GM12892 (cell line): ENCODE measurements at regions not wholly inside any gene's neighbourhood (a gene's known extent, or its start where the extent isn't known, plus 50 kb on each side); places are given as distances from the start of the nearest gene placed in this dataset.
"Not testable (repeated sequence)": the region's sequence is repeated elsewhere in the genome, so short reads cannot be mapped to it uniquely, and the experiment has no call there.

ENCODE experiments used
- DNase-seq: peaks from one replicate; pipeline ENCODE4 v3.0.0; 2011; ENCODE audit not compliant: insufficient read length
- FAIRE-seq: peaks from 2 replicates; lab custom pipeline; 2011; peaks lifted over from hg19 to GRCh38; lab: Jason Lieb, UNC
- POLR2A ChIP-seq: IDR thresholded peaks from 2 replicates; pipeline ENCODE4 v1.6.1; 2011; ENCODE audit warnings: low read depth, low read length, control low read depth
- POLR2AphosphoS5 ChIP-seq: IDR thresholded peaks from 2 replicates; pipeline ENCODE4 v1.6.1; 2011; ENCODE audit warnings: low read depth, low read length, control low read depth
- TAF1 ChIP-seq: IDR thresholded peaks from 2 replicates; pipeline ENCODE4 v1.6.1; 2011; ENCODE audit warnings: low read depth, mild to moderate bottlenecking, control low read depth, low read length, borderline replicate concordance

DNA sequence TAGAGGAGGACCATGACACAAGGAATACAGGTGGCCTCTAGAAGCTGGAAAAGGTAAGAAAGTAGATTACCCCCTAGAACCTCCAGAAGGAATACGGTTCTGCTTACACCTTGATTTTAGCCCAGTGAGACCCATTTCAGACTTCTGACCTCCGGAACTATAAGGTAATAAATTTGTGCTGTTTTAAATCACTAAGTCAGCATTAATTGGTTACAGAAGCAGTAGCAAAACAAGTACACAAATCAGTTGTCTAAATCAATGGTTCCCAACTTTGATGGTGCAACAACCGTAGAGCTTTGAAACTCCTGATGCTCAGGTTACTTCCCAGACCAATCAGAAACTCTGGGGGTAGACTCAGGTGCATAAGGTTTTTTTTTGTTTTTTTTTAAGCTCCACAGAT is 113.6 kb downstream of the RTL9 start:
- FAIRE-seq, result no peak
- no peak for DNase-seq
- no peak for TF ChIP-seq POLR2A
- TF ChIP-seq POLR2AphosphoS5, result no peak
- TF ChIP-seq TAF1, result no peak

DNA sequence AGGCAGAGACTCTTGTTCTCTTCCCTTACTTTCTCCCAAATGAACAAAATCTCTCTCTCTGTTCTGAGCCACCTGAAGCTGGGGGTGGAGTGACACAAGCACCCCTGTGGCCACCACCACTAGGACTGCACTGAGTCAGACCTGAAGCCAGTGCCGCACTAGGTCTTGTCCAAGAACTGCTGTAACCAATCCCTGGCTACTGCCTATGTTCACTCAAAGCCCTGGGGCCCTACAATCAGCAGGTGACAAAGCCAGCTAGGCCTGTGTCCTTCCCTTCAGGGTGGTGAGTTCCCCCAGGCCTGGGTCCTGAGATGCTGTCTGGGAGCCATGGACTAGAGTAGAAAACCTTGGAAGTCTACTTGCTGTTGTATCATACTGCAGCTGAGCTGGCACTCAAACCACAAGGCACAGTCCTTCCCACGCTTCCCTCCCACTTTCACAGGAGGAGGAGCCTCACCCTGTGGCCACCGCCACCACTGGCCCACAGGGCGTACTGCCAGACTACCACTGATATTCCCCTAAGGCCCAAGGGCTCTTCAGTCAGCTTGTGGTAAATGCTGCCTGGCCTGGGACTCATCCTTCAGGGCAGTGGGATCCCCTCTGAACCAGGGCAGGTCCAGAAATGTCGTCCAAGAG is 119.1 kb downstream of the RTL9 start:
- no peak for FAIRE-seq
- TF ChIP-seq TAF1 (no peak), POLR2A (no peak), POLR2AphosphoS5 (no peak)
- DNase-seq, result no peak

DNA sequence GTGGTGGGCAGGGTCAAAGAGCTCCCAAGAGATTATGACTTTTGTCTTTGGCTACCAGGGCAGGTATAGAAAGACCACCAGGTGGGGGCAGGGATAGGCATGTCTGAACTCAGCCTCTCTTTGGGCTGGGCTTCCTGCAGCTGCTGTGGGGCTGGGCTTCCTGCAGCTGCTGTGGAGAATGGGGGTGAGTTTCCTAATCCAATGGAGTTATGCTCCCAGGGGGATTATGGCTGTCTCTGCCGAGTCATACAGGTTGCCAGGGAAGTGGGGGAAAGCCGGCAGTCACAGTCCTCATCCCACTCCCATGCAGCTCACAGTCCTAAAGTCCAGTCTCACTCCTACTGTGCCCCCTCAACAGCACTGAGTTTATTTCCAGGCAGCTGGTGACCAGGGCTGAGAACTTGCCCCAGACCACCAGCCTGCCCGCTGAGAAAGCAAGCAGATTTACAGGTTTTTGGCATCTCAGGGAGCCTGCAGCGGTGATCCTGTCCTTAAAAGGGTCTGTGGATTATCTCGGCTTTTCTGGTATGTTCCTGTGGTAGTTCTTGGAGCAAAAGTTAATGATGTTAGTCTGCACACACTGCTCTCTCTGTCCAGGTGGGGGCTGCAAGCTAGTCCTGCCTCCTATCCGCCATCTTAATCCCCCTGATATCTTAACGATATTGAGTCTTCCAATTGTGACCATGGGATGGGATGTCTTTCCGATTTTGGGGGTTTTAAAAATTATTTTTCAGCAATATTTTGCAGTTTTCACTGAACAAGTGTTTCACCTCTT is 133.4 kb downstream of the RTL9 start:
- DNase-seq (no peak), FAIRE-seq (no peak)
- TF ChIP-seq POLR2A (no peak), POLR2AphosphoS5 (no peak), TAF1 (no peak)

DNA sequence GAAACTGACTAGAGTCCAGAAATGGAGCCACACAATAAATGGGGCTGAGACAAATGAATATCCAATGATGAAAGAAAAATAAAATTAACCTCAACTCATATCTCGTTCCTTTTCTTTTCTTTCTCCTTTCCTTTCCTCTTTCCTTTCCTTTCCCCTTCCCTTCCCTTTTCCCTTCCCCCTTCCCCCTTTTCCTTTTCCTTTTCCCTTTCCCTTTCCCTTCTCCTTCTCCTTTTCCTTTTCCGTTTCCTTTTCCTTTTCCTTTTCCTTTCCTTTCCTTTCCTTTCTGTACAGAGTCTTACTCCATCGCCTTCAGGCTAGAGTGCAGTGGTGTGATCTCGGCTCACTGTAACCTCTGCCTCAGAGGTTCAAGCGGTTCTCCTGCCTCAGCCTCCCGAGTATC is 146.3 kb downstream of the RTL9 start:
- FAIRE-seq, result no peak
- DNase-seq, result no peak
- no peak for TF ChIP-seq POLR2A
- TF ChIP-seq POLR2AphosphoS5, result no peak
- no peak for TF ChIP-seq TAF1

DNA sequence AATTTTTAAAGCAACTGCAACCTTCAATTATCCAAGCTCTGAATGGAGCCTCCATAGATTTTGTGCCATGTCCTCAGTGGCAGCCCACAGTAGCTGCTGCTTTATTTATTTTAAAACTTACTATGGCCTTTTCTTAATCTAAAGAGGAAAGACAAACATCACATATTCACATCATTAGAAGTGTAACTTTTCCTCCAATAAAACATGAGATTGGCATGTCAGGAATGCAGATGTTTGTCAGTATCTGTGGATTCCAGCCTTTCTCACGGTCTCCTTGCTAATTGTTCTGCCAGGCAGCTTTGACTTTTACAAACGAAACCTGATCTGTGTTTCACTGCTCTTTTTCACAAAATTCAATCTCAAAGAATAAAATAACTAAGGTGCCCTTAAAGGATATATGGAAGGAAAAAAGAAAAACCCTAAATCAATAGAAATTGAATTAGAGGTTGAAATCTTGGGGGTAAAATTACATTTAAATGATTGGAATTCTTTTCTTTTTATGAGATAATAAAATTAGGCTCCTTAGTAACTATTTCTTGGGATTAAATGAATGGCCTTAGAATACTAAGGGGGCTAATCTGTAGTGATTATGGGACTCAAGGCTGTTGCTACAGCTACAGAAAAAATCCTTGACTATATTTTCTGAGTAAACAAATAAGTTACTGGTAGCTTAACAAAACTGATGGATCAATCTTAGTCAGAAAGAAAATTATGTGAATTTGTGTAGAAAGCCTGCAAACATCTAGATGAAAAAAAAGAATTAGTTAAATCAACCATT is 151.3 kb downstream of the RTL9 start:
- no peak for TF ChIP-seq POLR2A
- TF ChIP-seq POLR2AphosphoS5, result no peak
- no peak for TF ChIP-seq TAF1
- DNase-seq, result no peak
- no peak for FAIRE-seq

DNA sequence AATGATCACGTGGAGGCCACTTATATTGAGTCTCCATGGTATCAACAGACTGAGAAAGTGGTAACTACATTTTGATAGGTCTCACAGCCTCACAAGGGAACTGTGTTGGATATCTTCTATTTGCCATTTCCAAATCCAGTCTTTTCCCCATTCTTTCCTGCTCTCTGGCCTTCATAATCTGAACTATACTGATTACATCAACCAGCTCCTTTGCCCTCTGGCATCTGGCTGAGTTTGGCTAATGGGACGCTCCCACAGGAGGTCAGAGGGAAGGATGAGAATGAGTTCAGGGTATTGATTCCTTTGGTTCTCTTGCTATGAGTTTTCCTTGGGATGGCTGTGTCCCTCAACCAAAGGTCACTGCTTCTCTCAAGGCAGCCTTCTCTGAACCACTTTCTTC is 152.6 kb downstream of the RTL9 start:
- no peak for FAIRE-seq
- TF ChIP-seq POLR2AphosphoS5, result no peak
- no peak for TF ChIP-seq POLR2A
- no peak for TF ChIP-seq TAF1
- DNase-seq, result no peak

DNA sequence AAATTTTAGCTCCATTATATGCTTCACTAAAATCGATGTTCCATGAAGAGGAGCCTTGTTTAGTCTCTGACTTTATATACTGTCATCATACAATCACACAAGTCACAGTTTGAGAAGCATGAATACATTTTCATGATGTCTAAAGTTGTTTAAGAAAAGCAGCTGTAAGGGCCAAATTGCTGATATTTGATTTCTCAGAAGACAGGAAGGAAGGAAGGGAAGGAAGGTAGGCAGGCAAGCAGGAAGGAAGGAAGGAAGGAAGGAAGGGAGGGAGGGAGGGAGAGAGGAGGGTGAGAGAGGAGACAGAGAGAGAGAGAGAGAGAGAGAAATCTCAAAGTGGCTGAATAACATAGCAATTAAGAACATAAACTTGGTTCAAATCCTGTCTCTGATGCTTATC is 153.7 kb downstream of the RTL9 start:
- DNase-seq (no peak), FAIRE-seq (no peak)
- TF ChIP-seq POLR2A (no peak), POLR2AphosphoS5 (no peak), TAF1 (no peak)

GRCh38 chrX:110514509-110514908 is 155.9 kb downstream of the RTL9 start:
- FAIRE-seq (no peak), DNase-seq (no peak)
- TF ChIP-seq TAF1 (no peak), POLR2AphosphoS5 (no peak), POLR2A (no peak)

GRCh38 chrX:110519501-110519900 is 160.9 kb downstream of the RTL9 start:
- FAIRE-seq, result no peak
- TF ChIP-seq POLR2A (no peak), POLR2AphosphoS5 (no peak), TAF1 (no peak)
- DNase-seq, result no peak

- DNase-seq, result no peak
- no peak for TF ChIP-seq POLR2A
- no peak for TF ChIP-seq TAF1
- TF ChIP-seq POLR2AphosphoS5, result no peak
- FAIRE-seq, result peak; percentile 40
Measured at GRCh38 chrX:110519906-110520452, 161.3 kb downstream of the RTL9 start.

DNA sequence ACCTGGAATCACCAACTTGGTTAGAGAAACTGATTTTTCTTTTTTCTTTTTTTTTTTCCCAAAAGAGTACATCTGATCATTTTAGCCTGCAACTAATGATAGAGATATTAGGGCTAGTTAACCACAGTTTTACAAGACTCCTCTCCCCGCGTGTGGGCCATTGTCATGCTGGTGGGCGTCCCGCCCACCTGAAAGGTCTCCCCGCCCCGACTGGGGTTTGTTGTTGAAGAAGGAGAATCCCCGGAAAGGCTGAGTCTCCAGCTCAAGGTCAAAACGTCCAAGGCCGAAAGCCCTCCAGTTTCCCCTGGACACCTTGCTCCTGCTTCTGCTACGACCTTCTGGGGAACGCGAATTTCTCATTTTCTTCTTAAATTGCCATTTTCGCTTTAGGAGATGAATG is 162.0 kb downstream of the RTL9 start:
- DNase-seq, FAIRE-seq: not testable (repeated sequence)
